Thymus (tissue), 11 donors: ENCODE measurements at regions not wholly inside any gene's neighbourhood (a gene's known extent, or its start where the extent isn't known, plus 50 kb on each side); places are given as distances from the start of the nearest gene placed in this dataset.

ENCODE experiments used
- DNase-seq, 9 donors: peaks; one replicate each; pipeline ENCODE4 v3.0.0-alpha.2; 2013; ENCODE audit warnings: low spot score in 9 of 9, low read depth in 6 of 9, missing footprints in 1 of 9
- H3K27ac ChIP-seq, 2 donors: one replicate each; pipeline ENCODE4 v1.5.1; 2013; ENCODE audit warnings: control low read depth in 1 of 2, low read depth in 1 of 2, low read length in 1 of 2, mild to moderate bottlenecking in 1 of 2, moderate library complexity in 1 of 2
- H3K27me3 ChIP-seq, 2 donors: one replicate each; pipeline ENCODE4 v1.5.1; 2013; ENCODE audit warnings: low read length in 1 of 2; ENCODE audit not compliant: control insufficient read depth in 2 of 2, insufficient read depth in 1 of 2
- H3K36me3 ChIP-seq, 2 donors: one replicate each; pipeline ENCODE4 v1.5.1; 2013; ENCODE audit warnings: low read length in 1 of 2, mild to moderate bottlenecking in 1 of 2, moderate library complexity in 1 of 2; ENCODE audit not compliant: control insufficient read depth in 2 of 2, insufficient read depth in 2 of 2
- H3K4me1 ChIP-seq, 2 donors: one replicate each; pipeline ENCODE4 v1.5.1; 2013; ENCODE audit warnings: low read length in 2 of 2; ENCODE audit not compliant: control insufficient read depth in 2 of 2, insufficient read depth in 2 of 2
- H3K4me3 ChIP-seq, 2 donors: one replicate each; pipeline ENCODE4 v1.5.1; 2013; ENCODE audit warnings: low read length in 2 of 2, control low read depth in 1 of 2, mild to moderate bottlenecking in 1 of 2
- H3K9me3 ChIP-seq, 2 donors: one replicate each; pipeline ENCODE4 v1.5.1; 2013; ENCODE audit warnings: low read length in 1 of 2, mild to moderate bottlenecking in 1 of 2; ENCODE audit not compliant: control insufficient read depth in 2 of 2, insufficient read depth in 1 of 2
- WGBS: extraction: QIAGEN DNeasy Blood & Tissue Kit; methylation state at CpG from one replicate; pipeline ENCODE4 v1.1.7; 2013; 5-methylcytosine and 5-hydroxymethylcytosine counted together
- donor health status: healthy.

- H3K4me1 ChIP-seq = no peaks in the 10 kb centered on the region
- H3K9me3 ChIP-seq = no peaks in the 10 kb centered on the region
- DNase-seq = no peak
- WGBS = 96% methylated on average over 2 of the region's 2 CpGs
- no peak overlapping the region for H3K4me3 ChIP-seq
- no peak overlapping the region for H3K27ac ChIP-seq
- H3K27me3 ChIP-seq = peaks cover 0 to 8% of the 10 kb centered on the region in 2 donors
- H3K36me3 ChIP-seq = no peaks in the 10 kb centered on the region
These were observed 185.9 kb downstream of the ABHD5 start for GRCh38 chr3:43876648-43877047.

- H3K4me1 ChIP-seq = no peaks in the 10 kb centered on the region
- H3K4me3 ChIP-seq = no peak overlapping the region
- H3K36me3 ChIP-seq = no peaks in the 10 kb centered on the region
- no peak overlapping the region for H3K27ac ChIP-seq
- DNase-seq = peak in 1 of 9 donors; percentile 37
- H3K27me3 ChIP-seq = peaks cover 0 to 4% of the 10 kb centered on the region in 2 donors
- WGBS = 61% methylated on average over 4 of the region's 4 CpGs
- no peaks in the 10 kb centered on the region for H3K9me3 ChIP-seq
These were observed 188.4 kb downstream of the ABHD5 start for GRCh38 chr3:43879166-43879565.

GRCh38 chr3:43882976-43883680, 192.4 kb downstream of the ABHD5 start:
- H3K27me3 ChIP-seq = no peaks in the 10 kb centered on the region
- H3K36me3 ChIP-seq = no peaks in the 10 kb centered on the region
- WGBS = 98% methylated on average over 11 of the region's 11 CpGs
- H3K27ac ChIP-seq = no peak overlapping the region
- H3K9me3 ChIP-seq = no peaks in the 10 kb centered on the region
- no peaks in the 10 kb centered on the region for H3K4me1 ChIP-seq
- H3K4me3 ChIP-seq = no peak overlapping the region
- DNase-seq = no peak

GRCh38 chr3:43883729-43884396, 193.1 kb downstream of the ABHD5 start:
- Histone ChIP-seq H3K36me3 (no peaks in the 10 kb centered on the region), H3K9me3 (no peaks in the 10 kb centered on the region), H3K27ac (no peak overlapping the region), H3K4me3 (no peak overlapping the region), H3K27me3 (no peaks in the 10 kb centered on the region), H3K4me1 (no peaks in the 10 kb centered on the region)
- DNase-seq = no peak
- 94% methylated on average over 10 of the region's 10 CpGs for WGBS

- Histone ChIP-seq H3K27ac (no peak overlapping the region), H3K27me3 (no peaks in the 10 kb centered on the region), H3K36me3 (no peaks in the 10 kb centered on the region), H3K4me1 (no peaks in the 10 kb centered on the region), H3K9me3 (no peaks in the 10 kb centered on the region), H3K4me3 (no peak overlapping the region)
- DNase-seq = no peak
- WGBS = 98% methylated on average over 7 of the region's 7 CpGs
These were observed 193.8 kb downstream of the ABHD5 start for GRCh38 chr3:43884581-43884980.

GRCh38 chr3:43885908-43886618, 195.3 kb downstream of the ABHD5 start:
- Histone ChIP-seq H3K27me3 (peaks cover 0 to 3% of the 10 kb centered on the region in 2 donors), H3K4me3 (no peak overlapping the region), H3K4me1 (no peaks in the 10 kb centered on the region), H3K27ac (no peak overlapping the region), H3K36me3 (no peaks in the 10 kb centered on the region), H3K9me3 (no peaks in the 10 kb centered on the region)
- WGBS = 97% methylated on average over 3 of the region's 3 CpGs
- DNase-seq = no peak

- no peaks in the 10 kb centered on the region for H3K36me3 ChIP-seq
- no peaks in the 10 kb centered on the region for H3K9me3 ChIP-seq
- H3K4me1 ChIP-seq = peaks cover 2 to 18% of the 10 kb centered on the region in 2 donors
- H3K27ac ChIP-seq = no peak overlapping the region
- peaks cover 17 to 41% of the 10 kb centered on the region in 2 donors for H3K27me3 ChIP-seq
- H3K4me3 ChIP-seq = no peak overlapping the region
- 82% methylated on average over 6 of the region's 6 CpGs for WGBS
- DNase-seq = no peak
These were observed 201.3 kb downstream of the ABHD5 start for GRCh38 chr3:43892061-43892460.

GRCh38 chr3:43892526-43892925, 201.8 kb downstream of the ABHD5 start:
- H3K4me3 ChIP-seq = no peak overlapping the region
- peaks cover 2 to 18% of the 10 kb centered on the region in 2 donors for H3K4me1 ChIP-seq
- no peaks in the 10 kb centered on the region for H3K36me3 ChIP-seq
- H3K27me3 ChIP-seq = peaks cover 17 to 42% of the 10 kb centered on the region in 2 donors
- H3K27ac ChIP-seq = no peak overlapping the region
- H3K9me3 ChIP-seq = no peaks in the 10 kb centered on the region
- peak in 1 of 9 donors; percentile 30 for DNase-seq
- WGBS = 14% methylated on average over 7 of the region's 7 CpGs

- Histone ChIP-seq H3K27ac (no peak overlapping the region), H3K9me3 (no peaks in the 10 kb centered on the region), H3K4me3 (peak overlapping the region; percentile 22 to 38), H3K4me1 (peaks cover 2 to 18% of the 10 kb centered on the region in 2 donors), H3K36me3 (no peaks in the 10 kb centered on the region), H3K27me3 (peaks cover 17 to 46% of the 10 kb centered on the region in 2 donors)
- WGBS = 24% methylated on average over 14 of the region's 14 CpGs
- peak in 1 of 9 donors; percentile 3 for DNase-seq
These were observed 203.0 kb downstream of the ABHD5 start for GRCh38 chr3:43893727-43894126.
